Motor neuron (in vitro differentiated cells): ENCODE measurements at regions not wholly inside any gene's neighbourhood (a gene's known extent, or its start where the extent isn't known, plus 50 kb on each side); places are given as distances from the start of the nearest gene placed in this dataset.

Experiments
- ATAC-seq, 8 experiments: fragments of 200-7000 bp; cut with Tn5 transposase; replicated peaks in 6 of 8; 2 replicates each; pipeline ENCODE4 v1.8.0; 2021; ENCODE audit warnings: mild to moderate bottlenecking in 8 of 8, moderate library complexity in 8 of 8
- H3K27ac ChIP-seq, 2 donors: fragments of 250-450 bp; sonication (Bioruptor Pico); 2 replicates each; pipeline ENCODE4 v1.9.0; 2021; ENCODE audit warnings: antibody characterized with exemption in 2 of 2, mild to moderate bottlenecking in 2 of 2, moderate library complexity in 1 of 2
- H3K4me1 ChIP-seq, 2 donors: fragments of 250-450 bp; sonication (Bioruptor Pico); replicated peaks in 1 of 2; 2 replicates each; pipeline ENCODE4 v1.6.1; 2021; ENCODE audit warnings: antibody characterized with exemption in 2 of 2, mild to moderate bottlenecking in 2 of 2, moderate library complexity in 1 of 2
- H3K4me3 ChIP-seq, 5 donors: fragments of 250-450 bp; sonication (Bioruptor Pico); 2 replicates each; pipeline ENCODE4 v1.9.0; 2021; ENCODE audit warnings: antibody characterized with exemption in 5 of 5, mild to moderate bottlenecking in 5 of 5, moderate library complexity in 4 of 5
- WGBS, 10 experiments: fragments of 450-650 bp; shearing (Covaris generic); methylation state at CpG; one replicate each; pipeline ENCODE4 v1.0.0; 2022; 5-methylcytosine and 5-hydroxymethylcytosine counted together
- in situ Hi-C, 9 experiments: fragments of 400-800 bp; cut with MboI; loops; one replicate each; pipeline ENCODE4 v1.15.0; 2021; ENCODE audit warnings: low sequenced_read_pairs in 9 of 9, low pct_unique_long_range_greater_than_20kb in 2 of 9; ENCODE audit not compliant: unreplicated experiment in 9 of 9

- Histone ChIP-seq H3K4me1 (peaks cover 0 to 8% of the 10 kb centered on the region in 2 donors), H3K27ac (no peak overlapping the region), H3K4me3 (no peak overlapping the region)
- 67 to 83% (median 77%) methylated on average over 1 to 6 of the region's 6 CpGs; no CpG with 5 or more reads in 1 of the 10 experiments for WGBS, 10 experiments
- in situ Hi-C loops: loop anchor here in 1 of 9 experiments (25.0 kb wide), 1 partner anchor 279 kb away; no protein-coding TSS in a partner anchor
- ATAC-seq: no peak
These were observed 238.0 kb upstream of the LRTM1 start for GRCh38 chr3:55165704-55166405.

DNA sequence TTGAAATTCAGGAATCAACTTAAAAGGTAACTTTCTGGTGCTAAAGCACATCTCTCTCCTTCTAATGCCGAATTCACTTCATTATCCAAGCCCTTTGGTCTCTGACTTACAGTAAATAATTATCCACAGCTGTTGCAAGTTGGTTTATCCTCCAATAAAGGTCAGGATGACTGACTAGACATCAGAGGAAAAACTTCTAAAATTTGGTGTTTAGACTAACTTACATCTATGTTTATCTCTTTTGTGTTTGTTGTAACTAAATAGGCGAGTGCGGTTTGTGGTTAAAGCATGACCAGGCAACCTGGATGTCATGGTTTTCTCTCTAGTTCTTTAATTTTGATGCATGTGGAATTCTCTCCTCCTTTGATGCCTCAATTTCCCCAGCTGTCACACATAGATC is 237.4 kb upstream of the LRTM1 start:
- WGBS, 10 experiments: 40 to 100% (median 92%) methylated on average over 1 to 3 of the region's 3 CpGs; no CpG with 5 or more reads in 2 of the 10 experiments
- no peak for ATAC-seq
- H3K4me3 ChIP-seq: no peak overlapping the region
- H3K4me1 ChIP-seq: peaks cover 0 to 8% of the 10 kb centered on the region in 2 donors
- in situ Hi-C loops: loop anchor here in 1 of 9 experiments (25.0 kb wide), 1 partner anchor 278 kb away; no protein-coding TSS in a partner anchor
- no peak overlapping the region for H3K27ac ChIP-seq

DNA sequence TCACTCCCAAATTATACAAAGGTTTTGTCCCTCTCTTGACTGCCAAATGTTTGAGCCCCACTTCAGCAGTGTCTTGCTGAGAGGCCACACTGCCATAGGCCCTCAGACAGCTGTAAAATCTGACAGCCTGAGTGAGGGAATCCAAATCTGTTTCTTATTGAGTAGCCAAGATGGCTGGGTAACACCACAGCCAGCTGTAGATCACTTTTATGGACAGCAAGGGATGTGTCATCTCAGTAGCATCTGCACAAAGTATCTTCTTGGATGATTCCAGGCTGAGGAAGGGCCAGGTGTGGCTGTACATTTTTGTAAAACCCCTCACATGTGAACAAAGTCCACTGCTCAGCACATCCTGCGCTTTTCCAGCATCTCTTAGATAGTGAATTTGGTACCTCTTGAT is 237.0 kb upstream of the LRTM1 start:
- Histone ChIP-seq H3K27ac (no peak overlapping the region), H3K4me3 (no peak overlapping the region), H3K4me1 (peaks cover 0 to 5% of the 10 kb centered on the region in 2 donors)
- WGBS, 10 experiments: 40 to 100% (median 94%) methylated on average over 1 of the region's 1 CpG; no CpG with 5 or more reads in 4 of the 10 experiments
- in situ Hi-C loops: loop anchor here in 1 of 9 experiments (25.0 kb wide), 1 partner anchor 278 kb away; no protein-coding TSS in a partner anchor
- ATAC-seq: no peak

GRCh38 chr3:55164191-55164590 is 236.3 kb upstream of the LRTM1 start:
- ATAC-seq: no peak
- Histone ChIP-seq H3K4me3 (no peak overlapping the region), H3K27ac (no peak overlapping the region), H3K4me1 (no peaks in the 10 kb centered on the region)
- in situ Hi-C loops: loop anchor here in 1 of 9 experiments (25.0 kb wide), 1 partner anchor 277 kb away; no protein-coding TSS in a partner anchor

- no peak overlapping the region for H3K27ac ChIP-seq
- in situ Hi-C loops: loop anchor here in 1 of 9 experiments (25.0 kb wide), 1 partner anchor 276 kb away; no protein-coding TSS in a partner anchor
- no peaks in the 10 kb centered on the region for H3K4me1 ChIP-seq
- WGBS, 10 experiments: 78 to 100% (median 89%) methylated on average over 1 to 5 of the region's 5 CpGs
- H3K4me3 ChIP-seq: no peak overlapping the region
- ATAC-seq: no peak
These were observed 235.6 kb upstream of the LRTM1 start for GRCh38 chr3:55163421-55163820.

DNA sequence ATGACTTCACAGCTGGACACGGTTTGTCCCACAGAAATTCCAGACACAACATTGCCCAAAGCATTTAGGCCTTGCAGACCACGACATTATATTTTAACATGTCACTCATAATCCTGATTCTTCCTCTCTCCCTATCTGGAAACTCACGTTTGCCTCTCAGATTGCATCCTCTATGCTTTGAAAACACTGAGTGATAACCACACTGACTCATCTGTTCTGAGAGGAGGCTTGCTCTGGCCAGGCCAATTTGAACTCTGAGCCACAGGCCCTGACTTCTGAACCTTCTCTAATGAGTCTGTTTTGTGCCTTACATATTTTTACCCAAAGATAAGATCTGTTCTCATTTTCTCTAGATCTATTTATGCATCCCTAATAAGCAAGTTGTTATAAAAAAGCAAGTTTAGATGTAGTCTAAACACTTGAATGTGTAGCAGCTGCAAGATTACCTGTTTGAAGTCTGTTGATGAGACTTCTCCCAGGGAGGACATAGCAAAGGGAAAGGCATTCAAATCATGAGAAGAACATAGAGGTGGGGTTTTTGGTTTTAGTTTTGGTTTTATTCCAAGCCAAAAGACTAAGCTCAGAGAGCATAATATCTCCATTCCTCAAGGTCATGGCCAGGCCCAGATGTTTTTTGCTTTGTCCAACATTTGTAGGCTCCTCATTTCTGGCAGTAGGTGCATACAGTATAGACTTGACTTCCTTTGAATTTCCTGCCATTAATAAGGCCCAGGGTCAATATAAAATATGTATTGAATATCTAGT is 234.4 kb upstream of the LRTM1 start:
- no peak overlapping the region for H3K4me3 ChIP-seq
- no peak overlapping the region for H3K27ac ChIP-seq
- WGBS, 10 experiments: 17 to 82% (median 48%) methylated on average over 1 to 3 of the region's 3 CpGs; no CpG with 5 or more reads in 4 of the 10 experiments
- ATAC-seq: peak in 1 of 8 experiments; percentile 10
- in situ Hi-C loops: loop anchor here in 1 of 9 experiments (25.0 kb wide), 1 partner anchor 275 kb away; no protein-coding TSS in a partner anchor
- H3K4me1 ChIP-seq: no peaks in the 10 kb centered on the region

GRCh38 chr3:55161231-55161630 is 233.4 kb upstream of the LRTM1 start:
- H3K27ac ChIP-seq: no peak overlapping the region
- peak in 1 of 8 experiments; percentile 8 for ATAC-seq
- WGBS, 10 experiments: 90 to 100% (median 100%) methylated on average over 1 to 3 of the region's 3 CpGs; no CpG with 5 or more reads in 3 of the 10 experiments
- in situ Hi-C loops: loop anchor here in 1 of 9 experiments (25.0 kb wide), 1 partner anchor 274 kb away; no protein-coding TSS in a partner anchor
- no peak overlapping the region for H3K4me3 ChIP-seq
- H3K4me1 ChIP-seq: no peaks in the 10 kb centered on the region

DNA sequence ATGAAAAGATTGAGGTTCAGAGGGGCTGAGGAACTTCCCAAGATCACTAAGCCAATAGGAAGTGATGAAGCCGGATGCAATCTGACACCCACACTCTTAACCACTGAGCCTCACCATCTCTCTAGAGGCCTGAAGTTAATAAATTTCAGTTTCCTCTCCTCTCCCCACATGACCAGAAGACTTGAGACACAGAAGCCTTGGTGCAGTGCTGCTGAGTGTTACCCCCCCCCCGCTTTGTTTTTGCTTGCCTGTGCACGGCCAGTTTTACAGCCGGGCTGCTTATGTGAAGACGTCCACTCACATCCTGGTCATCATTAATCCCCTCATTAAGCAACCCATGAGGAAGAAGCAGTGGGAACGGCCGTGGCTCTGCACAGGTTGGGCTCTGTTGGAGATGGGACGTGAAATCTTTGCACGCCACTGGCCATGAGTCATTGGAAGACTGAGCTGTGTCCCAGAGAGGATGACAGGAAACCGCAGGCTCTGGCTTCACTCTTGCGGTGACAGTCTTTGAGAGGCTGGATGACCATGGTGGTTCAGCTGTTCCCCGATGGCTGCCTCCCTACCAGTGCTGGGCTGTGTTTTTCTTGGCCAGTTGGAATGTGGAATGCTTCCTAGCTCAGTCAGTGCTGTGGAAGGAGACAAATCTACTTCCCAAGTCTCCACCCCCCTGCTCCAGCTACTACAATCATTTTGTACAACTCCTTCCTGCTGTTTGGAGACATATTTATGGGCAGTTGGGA is 232.6 kb upstream of the LRTM1 start:
- no peak overlapping the region for H3K27ac ChIP-seq
- WGBS, 10 experiments: 3 to 100% (median 59%) methylated on average over 1 to 5 of the region's 12 CpGs; no CpG with 5 or more reads in 4 of the 10 experiments
- in situ Hi-C loops: loop anchor here in 1 of 9 experiments (25.0 kb wide), 1 partner anchor 273 kb away; no protein-coding TSS in a partner anchor
- no peak overlapping the region for H3K4me3 ChIP-seq
- H3K4me1 ChIP-seq: no peaks in the 10 kb centered on the region
- peak in 3 of 8 experiments; percentile 49 to 96 (median 91) for ATAC-seq

- in situ Hi-C loops: loop anchor here in 1 of 9 experiments (25.0 kb wide), 1 partner anchor 272 kb away; no protein-coding TSS in a partner anchor
- H3K4me3 ChIP-seq: no peak overlapping the region
- no peaks in the 10 kb centered on the region for H3K4me1 ChIP-seq
- ATAC-seq: no peak
- no peak overlapping the region for H3K27ac ChIP-seq
- WGBS, 10 experiments: 11 to 100% (median 81%) methylated on average over 1 to 2 of the region's 2 CpGs; no CpG with 5 or more reads in 2 of the 10 experiments
These were observed 231.9 kb upstream of the LRTM1 start for GRCh38 chr3:55159711-55160110.

DNA sequence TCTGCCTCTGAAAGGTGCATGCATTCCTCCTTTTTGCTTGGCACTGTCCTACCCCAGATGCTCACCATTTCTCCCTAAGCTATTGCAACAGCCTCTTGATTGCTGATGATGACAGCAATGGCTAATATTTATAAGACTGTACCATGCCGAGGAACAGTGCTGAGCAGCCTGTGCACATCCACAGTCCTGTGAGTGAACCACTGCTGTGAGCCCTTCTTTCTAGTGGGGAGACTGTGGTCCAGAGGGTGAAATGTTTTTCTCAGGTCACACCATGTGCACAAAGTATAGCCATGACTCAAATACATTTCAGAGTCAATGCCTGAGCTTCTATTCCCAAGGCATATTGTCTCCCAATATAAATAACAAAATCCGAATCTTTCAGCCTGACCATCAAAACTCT is 231.2 kb upstream of the LRTM1 start:
- H3K4me3 ChIP-seq: no peak overlapping the region
- in situ Hi-C loops: loop anchor here in 1 of 9 experiments (25.0 kb wide), 1 partner anchor 272 kb away; no protein-coding TSS in a partner anchor
- no peak overlapping the region for H3K27ac ChIP-seq
- no peaks in the 10 kb centered on the region for H3K4me1 ChIP-seq
- no peak for ATAC-seq
- WGBS, 10 experiments: 83 to 100% (median 100%) methylated on average over 1 to 2 of the region's 2 CpGs; no CpG with 5 or more reads in 3 of the 10 experiments

GRCh38 chr3:55158345-55158744 is 230.5 kb upstream of the LRTM1 start:
- no peak overlapping the region for H3K4me3 ChIP-seq
- H3K4me1 ChIP-seq: no peaks in the 10 kb centered on the region
- ATAC-seq: peak in 4 of 8 experiments; percentile 54 to 90 (median 74)
- WGBS, 10 experiments: 45 to 100% (median 79%) methylated on average over 1 to 3 of the region's 3 CpGs; no CpG with 5 or more reads in 1 of the 10 experiments
- H3K27ac ChIP-seq: no peak overlapping the region
- in situ Hi-C loops: loop anchor here in 1 of 9 experiments (25.0 kb wide), 1 partner anchor 271 kb away; no protein-coding TSS in a partner anchor

DNA sequence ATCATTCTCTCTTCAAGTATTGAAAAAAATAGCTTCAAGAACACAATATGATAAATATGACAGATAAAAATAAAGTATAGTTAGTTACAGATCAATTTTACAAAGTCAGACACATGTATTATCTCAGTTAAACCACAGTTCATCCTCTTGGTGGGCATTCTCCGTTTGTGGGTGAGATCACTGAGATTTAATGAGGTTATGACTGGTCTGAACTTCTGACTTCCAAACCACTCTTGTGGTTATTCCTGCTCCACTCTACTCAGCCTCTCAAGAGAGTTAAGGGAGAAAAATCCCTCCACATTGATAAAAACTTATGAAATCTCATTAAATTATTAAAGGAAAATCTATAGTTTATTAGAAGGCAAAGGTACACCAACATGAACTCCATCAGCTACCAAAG is 229.9 kb upstream of the LRTM1 start:
- in situ Hi-C loops: loop anchor here in 1 of 9 experiments (25.0 kb wide), 1 partner anchor 270 kb away; no protein-coding TSS in a partner anchor
- Histone ChIP-seq H3K27ac (no peak overlapping the region), H3K4me3 (no peak overlapping the region), H3K4me1 (no peaks in the 10 kb centered on the region)
- 14 to 100% (median 89%) methylated on average over 1 of the region's 1 CpG; no CpG with 5 or more reads in 3 of the 10 experiments for WGBS, 10 experiments
- no peak for ATAC-seq
